K562 (cell line): ENCODE measurements at regions not wholly inside any gene's neighbourhood (a gene's known extent, or its start where the extent isn't known, plus 50 kb on each side); places are given as distances from the start of the nearest gene placed in this dataset.

Source experiments
- ATAC-seq: fragments of 200-7000 bp; cut with Tn5 transposase; 3 replicates; pipeline ENCODE4 v1.9.1; 2020; ENCODE audit warnings: moderate library complexity
- BruUV-seq: library from RNA; stranded (reverse); fragments of 400-500 nt; replicated peaks from 2 replicates; lab custom pipeline; 2021; lab: Mats Ljungman, UMichigan
- CTCF ChIA-PET: fragments of 300-600 bp; formaldehyde crosslinking; extraction: SDS; loops from one replicate; lab custom pipeline; 2021; ENCODE audit warnings: low intra/inter-chr PET ratio; lab: Yijun Ruan, JAX
- POLR2A ChIA-PET: fragments of 300-600, 350-650 bp; sonication (Branson Sonifier 250); formaldehyde crosslinking; extraction: SDS; loops from one replicate; lab custom pipeline; 2021; ENCODE audit warnings: antibody characterized with exemption, inconsistent platforms; lab: Yijun Ruan, JAX
- DNase-seq, 4 experiments: peaks; one replicate each; pipeline versions ENCODE4 v3.0.0 to v3.0.0-alpha.2; 2011 to 2018; ENCODE audit warnings: low spot score in 3 of 4, mixed read lengths in 3 of 4; ENCODE audit errors: extremely low read depth in 1 of 4
- FAIRE-seq: peaks from 2 replicates; lab custom pipeline; 2011; peaks lifted over from hg19 to GRCh38; lab: Jason Lieb, UNC
- H2AFZ ChIP-seq: 2 replicates; pipeline ENCODE4 v1.6.0; 2011; ENCODE audit warnings: low read depth, low read length, control low read depth, inconsistent platforms
- H3K27ac ChIP-seq: fragments of 200-600 bp; 3 replicates; pipeline ENCODE4 v1.8.0; 2011; ENCODE audit warnings: low read depth, mild to moderate bottlenecking, control low read depth, inconsistent platforms, low read length, moderate library complexity, mixed read lengths; ENCODE audit errors: extremely low read depth
- H3K27me3 ChIP-seq, 2 experiments: fragments of 300-600 bp in 1 of 2; 2 replicates in 1 of 2; 3 replicates in 1 of 2; pipeline versions ENCODE4 v1.6.0 to v1.8.0; 2011; ENCODE audit warnings: inconsistent platforms in 2 of 2, low read length in 2 of 2, mild to moderate bottlenecking in 1 of 2, mixed read lengths in 1 of 2, moderate library complexity in 1 of 2; ENCODE audit not compliant: control insufficient read depth in 2 of 2, insufficient read depth in 2 of 2
- H3K36me3 ChIP-seq: fragments of 300-600 bp; 3 replicates; pipeline ENCODE4 v1.8.0; 2011; ENCODE audit warnings: mild to moderate bottlenecking, low read length, inconsistent platforms; ENCODE audit not compliant: control insufficient read depth, insufficient read depth
- H3K4me1 ChIP-seq, 2 experiments: fragments of 200-600 bp in 1 of 2; replicated peaks in 1 of 2; 2 replicates in 1 of 2; 3 replicates in 1 of 2; pipeline versions ENCODE4 v1.5.1 to v1.8.0; 2011; ENCODE audit warnings: inconsistent platforms in 2 of 2, low read length in 2 of 2, mild to moderate bottlenecking in 1 of 2, mixed read lengths in 1 of 2, moderate library complexity in 1 of 2; ENCODE audit not compliant: control insufficient read depth in 2 of 2, insufficient read depth in 2 of 2
- H3K4me2 ChIP-seq: 2 replicates; pipeline ENCODE4 v1.6.1; 2011; ENCODE audit warnings: low read length, control low read depth, inconsistent platforms, mixed read lengths; ENCODE audit not compliant: insufficient read depth
- H3K4me3 ChIP-seq: fragments of 200-600 bp; sonication (generic), shearing (Covaris generic); 2 replicates; pipeline ENCODE4 v1.5.1; 2016; ENCODE audit warnings: control low read depth, inconsistent platforms
- H3K79me2 ChIP-seq: fragments of 200-600 bp; 3 replicates; pipeline ENCODE4 v1.8.0; 2011; ENCODE audit warnings: low read length, inconsistent platforms; ENCODE audit not compliant: control insufficient read depth, insufficient read depth
- H3K9ac ChIP-seq, 2 experiments: 2 replicates each; pipeline versions ENCODE4 v1.6.0 to v1.6.1; 2011; ENCODE audit warnings: low read depth in 2 of 2, low read length in 2 of 2, control low read depth in 1 of 2, inconsistent platforms in 1 of 2, mild to moderate bottlenecking in 1 of 2, mixed read lengths in 1 of 2; ENCODE audit not compliant: insufficient read depth in 1 of 2
- H3K9me1 ChIP-seq: one replicate; pipeline ENCODE4 v1.6.0; 2011; ENCODE audit warnings: inconsistent platforms, mild to moderate bottlenecking, low read length, moderate library complexity; ENCODE audit not compliant: control insufficient read depth, insufficient read depth
- H3K9me3 ChIP-seq: replicated peaks from 2 replicates; pipeline ENCODE4 v1.5.1; 2011; ENCODE audit warnings: low read depth, low read length, inconsistent platforms; ENCODE audit not compliant: control insufficient read depth, insufficient read depth
- H4K20me1 ChIP-seq: replicated peaks from 2 replicates; pipeline ENCODE4 v1.6.1; 2011; ENCODE audit warnings: low read length, inconsistent platforms, mixed read lengths; ENCODE audit not compliant: control insufficient read depth, insufficient read depth
- GTF2F1 ChIP-seq: IDR thresholded peaks from 2 replicates; pipeline ENCODE4 v1.6.1; 2011; ENCODE audit warnings: low read depth, low read length, improper control_type of control experiment
- MIER1 ChIP-seq: fragments of 450-650 bp; IDR thresholded peaks from 2 replicates; pipeline ENCODE4 v1.6.1; 2016; ENCODE audit warnings: antibody characterized with exemption, mild to moderate bottlenecking, low read depth
- RBM25 ChIP-seq: fragments of 200-400 bp; formaldehyde crosslinking; IDR thresholded peaks from 2 replicates; pipeline ENCODE4 v1.6.1; 2018; ENCODE audit warnings: low read length, low read depth, moderate library complexity; ENCODE audit not compliant: severe bottlenecking
- ZNF707 ChIP-seq: fragments of 250-450 bp; sonication (Bioruptor Pico); conservative IDR thresholded peaks from 2 replicates; pipeline ENCODE4 v1.8.0; 2022; ENCODE audit warnings: inconsistent platforms, mild to moderate bottlenecking, moderate library complexity
- WGBS: fragments of 100-300 bp; shearing (Covaris generic); methylation state at CpG from one replicate; pipeline ENCODE4 v1.1.6; 2016; ENCODE audit warnings: low coverage, mixed read lengths; ENCODE audit not compliant: insufficient coverage; ENCODE audit errors: missing lambda C conversion rate; 5-methylcytosine and 5-hydroxymethylcytosine counted together
- in situ Hi-C: fragments of 300-500 bp; cut with MboI; formaldehyde crosslinking; loops from 4 replicates; pipeline ENCODE4 v1.15.0; 2018; ENCODE audit warnings: inconsistent platforms, mixed read lengths
- intact Hi-C: fragments of 100-400 bp; cut with micrococcal nuclease; formaldehyde crosslinking; loops from 2 replicates; pipeline ENCODE4 v1.14.2; 2022
- TF ChIP-seq, protein P1 (sequence below): sonication (generic); formaldehyde crosslinking; IDR thresholded peaks from 2 replicates; pipeline ENCODE4 v1.8.0; 2022; ENCODE audit warnings: missing genetic modification reagents, mild to moderate bottlenecking, moderate library complexity, borderline replicate concordance
- TF ChIP-seq, protein P2 (sequence below), 2 experiments: IDR thresholded peaks; 2 replicates each; pipeline ENCODE4 v1.6.1; 2011; ENCODE audit warnings: borderline replicate concordance in 1 of 2, control low read depth in 1 of 2, low read depth in 1 of 2, low read length in 1 of 2, mild to moderate bottlenecking in 1 of 2, mixed read lengths in 1 of 2, moderate library complexity in 1 of 2; ENCODE audit not compliant: insufficient read depth in 1 of 2, insufficient read length in 1 of 2, poor library complexity in 1 of 2, severe bottlenecking in 1 of 2; ENCODE audit errors: extremely low read depth in 1 of 2
- TF ChIP-seq, protein P3 (sequence below): fragments of 250-450 bp; sonication (Bioruptor Pico); IDR thresholded peaks from 2 replicates; pipeline ENCODE4 v1.5.1; 2021; ENCODE audit warnings: mild to moderate bottlenecking

DNA sequence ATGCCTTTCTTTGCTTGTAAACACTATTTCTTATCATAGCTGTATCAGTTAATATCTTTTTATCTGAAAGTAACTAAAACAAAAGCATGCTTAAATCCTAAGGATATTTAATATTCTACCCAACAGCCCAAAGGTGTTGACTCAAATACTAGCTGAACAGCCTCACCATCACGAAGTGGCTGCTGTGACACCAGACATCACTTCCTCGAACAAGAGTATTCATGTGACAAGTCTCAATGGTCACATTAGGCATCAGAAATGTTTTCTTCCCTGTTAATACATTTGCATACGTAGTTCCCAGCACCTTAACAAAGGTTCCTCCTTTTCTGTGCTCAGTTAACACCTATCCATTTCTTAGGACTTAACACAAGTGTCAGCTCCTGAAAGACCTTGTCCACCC, 193.8 kb upstream of the DYNLRB2 start:
- Histone ChIP-seq H3K4me2 (no peak overlapping the region), H3K27ac (no peak overlapping the region), H3K27me3 (no peaks in the 10 kb centered on the region), H2AFZ (no peak overlapping the region), H3K9ac (no peak overlapping the region), H3K4me1 (no peaks in the 10 kb centered on the region), H3K9me3 (no peaks in the 10 kb centered on the region), H3K9me1 (no peaks in the 10 kb centered on the region), H3K79me2 (no peaks in the 10 kb centered on the region), H3K36me3 (no peaks in the 10 kb centered on the region), H4K20me1 (no peaks in the 10 kb centered on the region; the same call in 1 of the 2 replicates), H3K4me3 (no peak overlapping the region)
- CTCF ChIA-PET, result no interaction called here
- 0% methylated on average over 3 of the region's 3 CpGs for WGBS
- TF ChIP-seq MIER1, result no peak
- peak; percentile 72 for TF ChIP-seq RBM25
- POLR2A ChIA-PET, result interaction anchor here (1.1 kb wide), 1 partner anchor 29 kb away, joined by 3 read pairs; no protein-coding TSS in a partner anchor
- ATAC-seq (no peak), DNase-seq (no peak), FAIRE-seq (no peak)
- BruUV-seq, result no TSS peak
- in situ Hi-C loops, result no loop called here
- intact Hi-C loops, result no loop called here

DNA sequence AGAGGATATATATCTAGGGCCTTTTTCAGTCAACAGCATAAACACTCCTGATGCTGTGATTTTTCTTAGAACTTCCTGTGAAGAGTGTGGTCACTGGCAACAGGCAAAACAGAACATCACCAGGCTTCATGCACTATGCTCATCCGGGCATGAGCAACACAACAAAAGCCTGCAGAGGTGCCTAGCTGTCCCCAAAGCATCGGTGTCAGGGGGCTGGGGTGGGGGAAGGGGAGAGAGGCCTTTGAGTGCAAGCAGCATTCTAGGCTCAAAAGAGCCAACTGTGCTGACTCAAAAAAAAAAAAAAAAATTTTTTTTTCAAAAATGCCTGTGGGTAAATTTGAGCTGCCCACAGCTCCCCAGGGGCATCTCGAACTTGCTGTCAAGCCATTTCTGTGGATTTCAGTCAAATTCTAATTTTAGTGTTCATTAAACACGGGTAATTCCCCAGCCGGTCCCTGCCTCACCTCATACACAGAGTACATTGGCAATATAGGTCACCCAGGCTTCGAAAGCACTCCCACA, 194.6 kb upstream of the DYNLRB2 start:
- in situ Hi-C loops (no loop called here), intact Hi-C loops (no loop called here)
- no peak for FAIRE-seq
- H3K9me1 ChIP-seq, result no peaks in the 10 kb centered on the region
- H3K27me3 ChIP-seq, result no peaks in the 10 kb centered on the region
- no peak overlapping the region for H2AFZ ChIP-seq
- WGBS, result 1% methylated on average over 6 of the region's 6 CpGs
- CTCF ChIA-PET, result no interaction called here
- TF ChIP-seq GTF2F1 (no peak), ZNF707 (CRISPR knock-in tag) (no peak)
- TF ChIP-seq, protein P1, sequence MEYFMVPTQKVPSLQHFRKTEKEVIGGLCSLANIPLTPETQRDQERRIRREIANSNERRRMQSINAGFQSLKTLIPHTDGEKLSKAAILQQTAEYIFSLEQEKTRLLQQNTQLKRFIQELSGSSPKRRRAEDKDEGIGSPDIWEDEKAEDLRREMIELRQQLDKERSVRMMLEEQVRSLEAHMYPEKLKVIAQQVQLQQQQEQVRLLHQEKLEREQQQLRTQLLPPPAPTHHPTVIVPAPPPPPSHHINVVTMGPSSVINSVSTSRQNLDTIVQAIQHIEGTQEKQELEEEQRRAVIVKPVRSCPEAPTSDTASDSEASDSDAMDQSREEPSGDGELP (CRISPR knock-in tag), result no peak
- TF ChIP-seq, protein P2, sequence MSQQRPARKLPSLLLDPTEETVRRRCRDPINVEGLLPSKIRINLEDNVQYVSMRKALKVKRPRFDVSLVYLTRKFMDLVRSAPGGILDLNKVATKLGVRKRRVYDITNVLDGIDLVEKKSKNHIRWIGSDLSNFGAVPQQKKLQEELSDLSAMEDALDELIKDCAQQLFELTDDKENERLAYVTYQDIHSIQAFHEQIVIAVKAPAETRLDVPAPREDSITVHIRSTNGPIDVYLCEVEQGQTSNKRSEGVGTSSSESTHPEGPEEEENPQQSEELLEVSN (IDR thresholded peaks at IDR 0.05; ENCODE audit: borderline replicate concordance in 1 of 2, extremely low read depth in 1 of 2, insufficient read depth in 1 of 2, insufficient read length in 1 of 2, low read depth in 1 of 2, low read length in 1 of 2, poor library complexity in 1 of 2, severe bottlenecking in 1 of 2), result no peak
- TF ChIP-seq, protein P3, sequence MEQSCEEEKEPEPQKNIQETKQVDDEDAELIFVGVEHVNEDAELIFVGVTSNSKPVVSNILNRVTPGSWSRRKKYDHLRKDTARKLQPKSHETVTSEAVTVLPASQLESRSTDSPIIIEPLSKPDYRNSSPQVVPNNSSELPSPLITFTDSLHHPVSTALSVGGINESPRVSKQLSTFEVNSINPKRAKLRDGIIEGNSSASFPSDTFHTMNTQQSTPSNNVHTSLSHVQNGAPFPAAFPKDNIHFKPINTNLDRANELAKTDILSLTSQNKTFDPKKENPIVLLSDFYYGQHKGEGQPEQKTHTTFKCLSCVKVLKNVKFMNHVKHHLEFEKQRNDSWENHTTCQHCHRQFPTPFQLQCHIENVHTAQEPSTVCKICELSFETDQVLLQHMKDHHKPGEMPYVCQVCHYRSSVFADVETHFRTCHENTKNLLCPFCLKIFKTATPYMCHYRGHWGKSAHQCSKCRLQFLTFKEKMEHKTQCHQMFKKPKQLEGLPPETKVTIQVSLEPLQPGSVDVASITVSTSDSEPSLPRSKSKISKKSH (CRISPR knock-in tag), result no peak
- TF ChIP-seq, all 486 proteins: peak for 0
- no peak for DNase-seq
- POLR2A ChIA-PET, result no interaction called here
- Histone ChIP-seq H4K20me1 (no peaks in the 10 kb centered on the region; the same call in 1 of the 2 replicates), H3K4me3 (no peak overlapping the region), H3K79me2 (no peaks in the 10 kb centered on the region), H3K4me1 (no peaks in the 10 kb centered on the region), H3K9ac (no peak overlapping the region), H3K27ac (no peak overlapping the region), H3K9me3 (no peaks in the 10 kb centered on the region), H3K4me2 (no peak overlapping the region), H3K36me3 (no peaks in the 10 kb centered on the region)
- BruUV-seq, result no TSS peak
- ATAC-seq, result no peak
